HEK293 (cell line): ENCODE measurements at regions not wholly inside any gene's neighbourhood (a gene's known extent, or its start where the extent isn't known, plus 50 kb on each side); places are given as distances from the start of the nearest gene placed in this dataset.

Experiments
- CTCF ChIA-PET: fragments of 350-600 bp; formaldehyde crosslinking; extraction: SDS; loops from one replicate; lab custom pipeline; 2021; ENCODE audit warnings: antibody characterized with exemption; lab: Yijun Ruan, JAX
- POLR2A ChIA-PET: fragments of 300-600 bp; formaldehyde crosslinking; extraction: SDS; loops from one replicate; lab custom pipeline; 2020; ENCODE audit warnings: antibody characterized with exemption, inconsistent platforms; lab: Yijun Ruan, JAX
- H3K27ac ChIP-seq: fragments of 200-500 bp; sonication (Bioruptor generic); 2 replicates; pipeline ENCODE4 v1.5.1; 2014; ENCODE audit warnings: low read depth, low read length, control low read depth, inconsistent platforms; ENCODE audit errors: extremely low read depth
- H3K36me3 ChIP-seq, 2 experiments: fragments of 200-500 bp in 1 of 2; sonication (Bioruptor generic) in 1 of 2; 1 replicate in 1 of 2; 2 replicates in 1 of 2; pipeline ENCODE4 v1.5.1; 2014 to 2017; ENCODE audit warnings: inconsistent platforms in 2 of 2, low read length in 2 of 2; ENCODE audit not compliant: control insufficient read depth in 2 of 2, insufficient read depth in 1 of 2
- H3K4me1 ChIP-seq: fragments of 200-500 bp; sonication (Bioruptor generic); 2 replicates; pipeline ENCODE4 v1.5.1; 2014; ENCODE audit warnings: mild to moderate bottlenecking, low read length, inconsistent platforms; ENCODE audit not compliant: control insufficient read depth, insufficient read depth
- H3K4me3 ChIP-seq: 2 replicates; pipeline ENCODE4 v1.5.1; 2011; ENCODE audit warnings: low read depth, mild to moderate bottlenecking, control low read depth, low read length, moderate library complexity
- H3K9me3 ChIP-seq: fragments of 200-500 bp; sonication (Bioruptor generic); 2 replicates; pipeline ENCODE4 v1.5.1; 2014; ENCODE audit warnings: low read depth, low read length, inconsistent platforms; ENCODE audit not compliant: control insufficient read depth, insufficient read depth
- FEZF1 ChIP-seq: fragments of 450-650 bp; formaldehyde crosslinking; IDR thresholded peaks from 2 replicates; pipeline ENCODE4 v1.5.1; 2016; ENCODE audit warnings: missing biosample characterization, missing genetic modification characterization
- HOXD13 ChIP-seq: sonication (generic); formaldehyde crosslinking; IDR thresholded peaks from 2 replicates; pipeline ENCODE4 v1.8.0; 2022; ENCODE audit warnings: missing genetic modification reagents, borderline replicate concordance
- RBAK ChIP-seq: fragments of 450-650 bp; formaldehyde crosslinking; IDR thresholded peaks from 2 replicates; pipeline ENCODE4 v1.5.1; 2016; ENCODE audit warnings: missing biosample characterization, missing genetic modification characterization
- SP2 ChIP-seq: fragments of 450-650 bp; formaldehyde crosslinking; IDR thresholded peaks from 2 replicates; pipeline ENCODE4 v1.5.1; 2016; ENCODE audit warnings: missing biosample characterization, missing genetic modification characterization
- TCF7L2 ChIP-seq: IDR thresholded peaks from 2 replicates; pipeline ENCODE4 v1.6.1; 2011; ENCODE audit warnings: low read depth, mild to moderate bottlenecking, inconsistent platforms, low read length, moderate library complexity, borderline replicate concordance
- ZBTB8A ChIP-seq: fragments of 450-650 bp; formaldehyde crosslinking; IDR thresholded peaks from 2 replicates; pipeline ENCODE4 v1.5.1; 2016; ENCODE audit warnings: missing biosample characterization, missing genetic modification characterization
- ZNF214 ChIP-seq: fragments of 450-650 bp; formaldehyde crosslinking; IDR thresholded peaks from 2 replicates; pipeline ENCODE4 v1.5.1; 2017; ENCODE audit warnings: missing biosample characterization, mild to moderate bottlenecking, missing genetic modification characterization, borderline replicate concordance
- ZNF37A ChIP-seq: fragments of 450-650 bp; IDR thresholded peaks from 2 replicates; pipeline ENCODE4 v1.5.1; 2018; ENCODE audit warnings: missing biosample characterization, missing genetic modification characterization
- ZNF514 ChIP-seq: fragments of 450-650 bp; formaldehyde crosslinking; IDR thresholded peaks from 2 replicates; pipeline ENCODE4 v1.5.1; 2016; ENCODE audit warnings: missing biosample characterization, missing genetic modification characterization
- TF ChIP-seq, protein P1 (sequence below): fragments of 450-650 bp; formaldehyde crosslinking; IDR thresholded peaks from 2 replicates; pipeline ENCODE4 v1.5.1; 2016; ENCODE audit warnings: missing biosample characterization, missing genetic modification characterization
- TF ChIP-seq, protein P2 (sequence below): fragments of 450-650 bp; formaldehyde crosslinking; IDR thresholded peaks from 2 replicates; pipeline ENCODE4 v1.5.1; 2016; ENCODE audit warnings: missing biosample characterization, missing genetic modification characterization
- TF ChIP-seq, protein P3 (sequence below): fragments of 450-650 bp; formaldehyde crosslinking; IDR thresholded peaks from 2 replicates; pipeline ENCODE4 v1.5.1; 2016; ENCODE audit warnings: missing biosample characterization, missing genetic modification characterization
- TF ChIP-seq, protein P4 (sequence below): fragments of 450-650 bp; formaldehyde crosslinking; IDR thresholded peaks from 2 replicates; pipeline ENCODE4 v1.5.1; 2017; ENCODE audit warnings: missing biosample characterization, missing genetic modification characterization

DNA sequence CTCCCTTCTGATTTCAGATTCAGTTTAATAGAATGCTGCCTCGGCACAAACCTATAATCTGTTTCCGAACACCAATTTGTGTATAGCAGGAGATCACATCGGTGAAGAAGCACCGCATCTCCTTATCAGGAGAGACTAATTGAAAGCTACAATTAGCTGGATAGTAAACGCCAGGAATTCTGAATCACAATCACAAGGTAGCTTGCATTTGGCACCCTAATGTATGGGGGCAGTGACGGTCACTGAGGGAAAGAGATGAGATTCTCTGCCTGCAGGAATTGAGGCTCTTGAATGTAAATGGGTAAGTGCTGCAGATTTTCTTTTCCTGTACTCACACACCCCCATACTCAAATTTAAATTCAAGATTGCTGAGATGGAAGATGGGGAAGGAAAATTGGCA lies 373.6 kb upstream of the ZNF608 start:
- Histone ChIP-seq H3K4me3 (no peak overlapping the region), H3K36me3 (no peaks in the 10 kb centered on the region), H3K4me1 (no peaks in the 10 kb centered on the region), H3K9me3 (no peaks in the 10 kb centered on the region), H3K27ac (no peak overlapping the region)
- ChIA-PET CTCF (no interaction called here), POLR2A (no interaction called here)
- TF ChIP-seq ZBTB8A (tag by site-specific recombination) (no peak), TCF7L2 (no peak), SP2 (no peak), RBAK (tag by site-specific recombination) (no peak)
- TF ChIP-seq, protein P1, sequence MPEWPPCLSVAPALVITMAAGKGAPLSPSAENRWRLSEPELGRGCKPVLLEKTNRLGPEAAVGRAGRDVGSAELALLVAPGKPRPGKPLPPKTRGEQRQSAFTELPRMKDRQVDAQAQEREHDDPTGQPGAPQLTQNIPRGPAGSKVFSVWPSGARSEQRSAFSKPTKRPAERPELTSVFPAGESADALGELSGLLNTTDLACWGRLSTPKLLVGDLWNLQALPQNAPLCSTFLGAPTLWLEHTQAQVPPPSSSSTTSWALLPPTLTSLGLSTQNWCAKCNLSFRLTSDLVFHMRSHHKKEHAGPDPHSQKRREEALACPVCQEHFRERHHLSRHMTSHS: no peak

DNA sequence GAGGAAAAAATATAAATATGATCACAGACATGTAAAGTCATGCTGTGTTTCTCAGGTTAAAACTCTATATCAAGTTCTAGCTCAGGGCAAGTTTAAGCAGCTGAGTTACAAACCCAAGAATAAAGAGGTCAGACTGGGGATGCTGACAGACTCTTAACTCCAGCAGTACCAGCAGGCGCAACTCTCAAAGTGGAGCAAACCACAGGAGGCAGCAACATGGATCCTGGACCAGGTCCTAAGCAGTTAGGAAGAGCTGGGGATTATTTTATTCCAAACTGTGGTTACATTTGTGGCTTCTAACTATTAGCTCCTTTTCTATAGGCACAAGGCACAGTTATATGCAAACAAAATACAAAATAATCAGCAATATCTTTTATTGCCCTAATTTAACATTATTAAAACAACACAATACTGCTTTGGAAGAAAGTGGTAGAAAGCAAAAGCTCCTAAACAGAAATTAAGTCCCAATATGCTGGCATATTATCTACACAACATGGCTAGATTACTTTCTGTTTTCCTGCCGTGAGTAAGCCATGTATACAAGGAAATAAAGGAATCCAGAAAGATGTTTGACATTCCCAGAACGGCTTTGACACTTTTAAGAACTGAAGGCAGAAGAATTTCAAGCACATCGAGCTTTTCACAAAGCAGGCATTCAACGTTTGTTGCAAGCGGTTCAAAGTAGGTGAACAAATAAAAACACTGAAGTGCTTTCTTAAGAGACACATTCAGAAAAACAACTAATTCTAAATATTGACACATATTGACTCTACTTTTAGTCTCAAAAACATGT lies 378.8 kb upstream of the ZNF608 start:
- ChIA-PET CTCF (interaction anchor here (0.7 to 1.3 kb wide), 2 partner anchors 26 to 198 kb away, joined by 3 to 4 read pairs; no protein-coding TSS in a partner anchor), POLR2A (no interaction called here)
- Histone ChIP-seq H3K4me1 (no peaks in the 10 kb centered on the region; the same call in 1 of the 2 replicates), H3K36me3 (no peaks in the 10 kb centered on the region), H3K27ac (no peak overlapping the region), H3K9me3 (no peaks in the 10 kb centered on the region), H3K4me3 (no peak overlapping the region)
- TF ChIP-seq, protein P2, sequence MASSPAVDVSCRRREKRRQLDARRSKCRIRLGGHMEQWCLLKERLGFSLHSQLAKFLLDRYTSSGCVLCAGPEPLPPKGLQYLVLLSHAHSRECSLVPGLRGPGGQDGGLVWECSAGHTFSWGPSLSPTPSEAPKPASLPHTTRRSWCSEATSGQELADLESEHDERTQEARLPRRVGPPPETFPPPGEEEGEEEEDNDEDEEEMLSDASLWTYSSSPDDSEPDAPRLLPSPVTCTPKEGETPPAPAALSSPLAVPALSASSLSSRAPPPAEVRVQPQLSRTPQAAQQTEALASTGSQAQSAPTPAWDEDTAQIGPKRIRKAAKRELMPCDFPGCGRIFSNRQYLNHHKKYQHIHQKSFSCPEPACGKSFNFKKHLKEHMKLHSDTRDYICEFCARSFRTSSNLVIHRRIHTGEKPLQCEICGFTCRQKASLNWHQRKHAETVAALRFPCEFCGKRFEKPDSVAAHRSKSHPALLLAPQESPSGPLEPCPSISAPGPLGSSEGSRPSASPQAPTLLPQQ (tag by site-specific recombination): no peak
- no peak for TF ChIP-seq ZNF214
- no peak for TF ChIP-seq ZNF37A (tag by site-specific recombination)
- no peak for TF ChIP-seq HOXD13 (CRISPR knock-in tag)
- TF ChIP-seq, protein P3, sequence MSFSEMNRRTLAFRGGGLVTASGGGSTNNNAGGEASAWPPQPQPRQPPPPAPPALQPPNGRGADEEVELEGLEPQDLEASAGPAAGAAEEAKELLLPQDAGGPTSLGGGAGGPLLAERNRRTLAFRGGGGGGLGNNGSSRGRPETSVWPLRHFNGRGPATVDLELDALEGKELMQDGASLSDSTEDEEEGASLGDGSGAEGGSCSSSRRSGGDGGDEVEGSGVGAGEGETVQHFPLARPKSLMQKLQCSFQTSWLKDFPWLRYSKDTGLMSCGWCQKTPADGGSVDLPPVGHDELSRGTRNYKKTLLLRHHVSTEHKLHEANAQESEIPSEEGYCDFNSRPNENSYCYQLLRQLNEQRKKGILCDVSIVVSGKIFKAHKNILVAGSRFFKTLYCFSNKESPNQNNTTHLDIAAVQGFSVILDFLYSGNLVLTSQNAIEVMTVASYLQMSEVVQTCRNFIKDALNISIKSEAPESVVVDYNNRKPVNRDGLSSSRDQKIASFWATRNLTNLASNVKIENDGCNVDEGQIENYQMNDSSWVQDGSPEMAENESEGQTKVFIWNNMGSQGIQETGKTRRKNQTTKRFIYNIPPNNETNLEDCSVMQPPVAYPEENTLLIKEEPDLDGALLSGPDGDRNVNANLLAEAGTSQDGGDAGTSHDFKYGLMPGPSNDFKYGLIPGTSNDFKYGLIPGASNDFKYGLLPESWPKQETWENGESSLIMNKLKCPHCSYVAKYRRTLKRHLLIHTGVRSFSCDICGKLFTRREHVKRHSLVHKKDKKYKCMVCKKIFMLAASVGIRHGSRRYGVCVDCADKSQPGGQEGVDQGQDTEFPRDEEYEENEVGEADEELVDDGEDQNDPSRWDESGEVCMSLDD (tag by site-specific recombination): no peak
- TF ChIP-seq, all 188 proteins: peak for 0

DNA sequence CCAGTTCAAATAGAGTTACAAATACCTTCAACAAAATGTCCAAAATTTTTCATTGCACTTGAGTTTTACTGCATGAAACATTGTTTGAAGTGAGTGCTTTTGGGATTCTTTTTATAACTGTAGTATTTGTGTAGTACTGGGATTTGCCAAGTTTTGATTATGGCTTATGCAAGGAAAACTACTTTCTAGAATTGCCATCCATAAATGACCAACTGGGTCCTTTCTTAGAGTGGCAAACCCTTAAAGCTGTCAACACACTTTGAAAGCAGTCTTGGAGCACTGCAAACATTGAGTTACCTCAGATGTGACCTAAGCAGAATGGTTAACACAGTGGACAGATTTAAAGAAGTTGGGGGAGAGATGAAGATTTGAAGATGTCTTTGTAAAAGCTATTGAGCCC lies 379.6 kb upstream of the ZNF608 start:
- ChIA-PET CTCF (interaction anchor here (0.6 to 0.8 kb wide), 3 partner anchors 17 to 353 kb away, joined by 3 to 5 read pairs (median 5); no protein-coding TSS in a partner anchor), POLR2A (no interaction called here)
- Histone ChIP-seq H3K9me3 (no peaks in the 10 kb centered on the region), H3K4me1 (no peaks in the 10 kb centered on the region; the same call in 1 of the 2 replicates), H3K27ac (no peak overlapping the region), H3K4me3 (no peak overlapping the region), H3K36me3 (no peaks in the 10 kb centered on the region)
- TF ChIP-seq FEZF1 (tag by site-specific recombination) (peak; percentile 78), ZNF514 (no peak)
- TF ChIP-seq, protein P4, sequence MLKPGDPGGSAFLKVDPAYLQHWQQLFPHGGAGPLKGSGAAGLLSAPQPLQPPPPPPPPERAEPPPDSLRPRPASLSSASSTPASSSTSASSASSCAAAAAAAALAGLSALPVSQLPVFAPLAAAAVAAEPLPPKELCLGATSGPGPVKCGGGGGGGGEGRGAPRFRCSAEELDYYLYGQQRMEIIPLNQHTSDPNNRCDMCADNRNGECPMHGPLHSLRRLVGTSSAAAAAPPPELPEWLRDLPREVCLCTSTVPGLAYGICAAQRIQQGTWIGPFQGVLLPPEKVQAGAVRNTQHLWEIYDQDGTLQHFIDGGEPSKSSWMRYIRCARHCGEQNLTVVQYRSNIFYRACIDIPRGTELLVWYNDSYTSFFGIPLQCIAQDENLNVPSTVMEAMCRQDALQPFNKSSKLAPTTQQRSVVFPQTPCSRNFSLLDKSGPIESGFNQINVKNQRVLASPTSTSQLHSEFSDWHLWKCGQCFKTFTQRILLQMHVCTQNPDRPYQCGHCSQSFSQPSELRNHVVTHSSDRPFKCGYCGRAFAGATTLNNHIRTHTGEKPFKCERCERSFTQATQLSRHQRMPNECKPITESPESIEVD: peak; percentile 62
